HFFc6 (cell line): ENCODE measurements at regions not wholly inside any gene's neighbourhood (a gene's known extent, or its start where the extent isn't known, plus 50 kb on each side); places are given as distances from the start of the nearest gene placed in this dataset.
"Not testable (repeated sequence)": the region's sequence is repeated elsewhere in the genome, so short reads cannot be mapped to it uniquely, and the experiment has no call there.

Source experiments
- DNase-seq: peaks from one replicate; pipeline ENCODE4 v3.0.0-alpha.2; 2018
- H3K27ac Mint-ChIP-seq: 2 replicates; pipeline ENCODE4 v1.8.0; 2020; ENCODE audit warnings: mild to moderate bottlenecking, mixed read lengths
- H3K27me3 Mint-ChIP-seq: 2 replicates; pipeline ENCODE4 v1.8.0; 2021; ENCODE audit warnings: mild to moderate bottlenecking, moderate library complexity, mixed read lengths; ENCODE audit not compliant: insufficient read depth
- H3K36me3 Mint-ChIP-seq: 2 replicates; pipeline ENCODE4 v1.8.0; 2021; ENCODE audit warnings: low read depth, mixed read lengths
- H3K4me1 Mint-ChIP-seq: 2 replicates; pipeline ENCODE4 v1.8.0; 2020; ENCODE audit warnings: low read depth, mixed read lengths
- H3K4me3 Mint-ChIP-seq: 2 replicates; pipeline ENCODE4 v1.8.0; 2020; ENCODE audit warnings: mild to moderate bottlenecking, moderate library complexity, mixed read lengths
- H3K9me3 Mint-ChIP-seq: 2 replicates; pipeline ENCODE4 v1.8.0; 2020; ENCODE audit warnings: mild to moderate bottlenecking, mixed read lengths
- CTCF ChIP-seq: fragments of 200-600 bp; sonication (generic); IDR thresholded peaks from 2 replicates; pipeline ENCODE4 v1.5.0; 2021; ENCODE audit warnings: antibody characterized with exemption, mild to moderate bottlenecking

DNA sequence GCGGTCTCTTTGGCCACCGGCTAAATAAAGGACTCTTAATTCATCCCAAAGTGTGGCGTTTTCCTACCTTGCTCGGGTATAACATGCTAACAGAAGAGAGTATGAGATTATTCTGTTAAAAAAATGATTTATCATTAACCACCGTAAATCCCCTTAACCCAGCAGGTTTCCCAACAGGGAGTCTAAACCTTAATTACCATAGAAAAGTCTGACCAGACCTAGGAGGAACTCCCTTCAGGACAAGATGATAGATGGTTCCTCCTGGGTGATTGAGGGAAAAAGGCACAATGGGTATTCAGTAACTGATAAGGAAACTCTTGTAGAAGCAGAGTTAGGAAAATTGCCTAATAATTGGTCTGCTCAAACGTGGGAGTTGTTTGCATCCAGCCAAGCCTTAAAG is 193.7 kb downstream of the ZNF737 start:
- Mint-ChIP-seq H3K27ac (no peak overlapping the region), H3K27me3 (peaks cover 1% of the 10 kb centered on the region; the same call in 1 of the 2 replicates), H3K4me1 (no peaks in the 10 kb centered on the region), H3K36me3 (peaks cover 4% of the 10 kb centered on the region; the same call in 1 of the 2 replicates), H3K4me3 (no peak overlapping the region), H3K9me3 (peaks cover 81% of the 10 kb centered on the region)
- no peak for DNase-seq
- TF ChIP-seq CTCF = no peak

DNA sequence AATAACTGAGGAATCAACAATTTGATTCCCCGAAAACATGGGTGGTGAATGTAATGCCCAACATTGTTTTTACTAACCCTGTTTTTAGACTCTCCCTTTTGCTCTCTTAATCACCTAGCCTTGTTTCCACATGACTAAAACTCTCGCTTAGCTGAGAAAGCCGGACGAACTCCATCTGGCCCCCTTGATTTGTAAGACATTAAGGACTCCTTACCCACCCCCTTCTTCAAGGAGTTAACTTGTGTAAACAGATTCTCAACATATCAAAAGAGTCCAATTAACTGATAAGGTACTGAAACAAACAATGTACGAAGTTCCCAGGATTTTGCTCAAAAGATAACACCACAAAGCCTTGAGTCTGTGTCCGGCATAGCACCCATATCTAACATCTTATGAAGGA is 194.3 kb downstream of the ZNF737 start:
- peaks cover 81% of the 10 kb centered on the region for H3K9me3 Mint-ChIP-seq
- H3K36me3 Mint-ChIP-seq, H3K4me3 Mint-ChIP-seq, DNase-seq, H3K27ac Mint-ChIP-seq, H3K4me1 Mint-ChIP-seq, H3K27me3 Mint-ChIP-seq: not testable (repeated sequence)

- no peak for TF ChIP-seq CTCF
- no peak overlapping the region for H3K4me3 Mint-ChIP-seq
- no peaks in the 10 kb centered on the region for H3K4me1 Mint-ChIP-seq
- no peak overlapping the region for H3K27ac Mint-ChIP-seq
- H3K27me3 Mint-ChIP-seq = peaks cover 1% of the 10 kb centered on the region; the same call in 1 of the 2 replicates
- H3K36me3 Mint-ChIP-seq = peaks cover 10% of the 10 kb centered on the region
- H3K9me3 Mint-ChIP-seq = peaks cover 79% of the 10 kb centered on the region
- no peak for DNase-seq
Observed at GRCh38 chr19:20367811-20368294, 197.7 kb downstream of the ZNF737 start.

- peaks cover 15% of the 10 kb centered on the region for H3K36me3 Mint-ChIP-seq
- no peak overlapping the region for H3K4me3 Mint-ChIP-seq
- no peaks in the 10 kb centered on the region for H3K4me1 Mint-ChIP-seq
- no peak overlapping the region for H3K27ac Mint-ChIP-seq
- no peak for DNase-seq
- no peak for TF ChIP-seq CTCF
- peaks cover 80% of the 10 kb centered on the region for H3K9me3 Mint-ChIP-seq
- H3K27me3 Mint-ChIP-seq = peaks cover 4% of the 10 kb centered on the region
Observed at GRCh38 chr19:20365146-20365545, 198.1 kb downstream of the ZNF486 start.

- peaks cover 4% of the 10 kb centered on the region for H3K27me3 Mint-ChIP-seq
- peaks cover 11% of the 10 kb centered on the region for H3K36me3 Mint-ChIP-seq
- DNase-seq = no peak
- TF ChIP-seq CTCF = no peak
- no peak overlapping the region for H3K4me3 Mint-ChIP-seq
- H3K4me1 Mint-ChIP-seq = no peaks in the 10 kb centered on the region
- H3K9me3 Mint-ChIP-seq = peaks cover 80% of the 10 kb centered on the region
- no peak overlapping the region for H3K27ac Mint-ChIP-seq
Observed at GRCh38 chr19:20359933-20360720, 193.1 kb downstream of the ZNF486 start.

DNA sequence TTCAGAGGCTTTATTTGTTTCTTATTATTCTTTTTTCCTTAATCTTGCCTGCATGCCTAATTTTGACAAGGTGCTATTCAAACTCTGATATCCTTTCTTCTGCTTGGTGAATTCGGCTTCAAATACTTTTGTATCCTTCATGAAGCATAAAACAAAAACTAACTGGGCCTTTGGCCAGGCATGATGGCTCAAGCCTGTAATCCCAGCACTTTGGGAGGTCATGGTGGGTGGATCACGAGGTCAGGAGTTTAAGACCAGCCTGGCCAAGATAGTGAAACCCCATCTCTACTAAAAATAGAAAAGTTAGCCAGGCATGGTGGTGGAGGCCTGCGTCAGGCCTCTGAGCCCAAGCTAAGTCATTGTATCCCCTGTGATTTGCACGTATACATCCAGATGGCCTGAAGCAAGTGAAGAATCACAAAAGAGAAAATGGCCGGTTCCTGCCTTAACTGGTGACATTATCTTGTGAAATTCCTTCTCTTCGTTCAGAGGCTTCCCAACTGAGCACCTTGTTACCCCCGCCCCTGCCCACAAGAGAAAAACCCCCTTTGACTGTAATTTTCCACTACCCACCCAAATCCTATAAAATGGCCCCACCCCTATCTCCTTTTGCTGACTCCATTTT is 191.9 kb downstream of the ZNF486 start:
- H3K9me3 Mint-ChIP-seq = peaks cover 80% of the 10 kb centered on the region
- not testable (repeated sequence) for DNase-seq, H3K4me1 Mint-ChIP-seq, H3K36me3 Mint-ChIP-seq, H3K4me3 Mint-ChIP-seq, H3K27ac Mint-ChIP-seq, H3K27me3 Mint-ChIP-seq
